Activated naive CD4-positive, alpha-beta T cell treated with anti-CD3 and anti-CD28 coated beads, Interleukin-2, amount 10 ng/mL, durations not matched to agents 7 days and 5 days (primary cell): ENCODE measurements at regions not wholly inside any gene's neighbourhood (a gene's known extent, or its start where the extent isn't known, plus 50 kb on each side); places are given as distances from the start of the nearest gene placed in this dataset.

Experiments used
- CTCF ChIA-PET: fragments of 350-600 bp; sonication (Branson Sonifier 250); formaldehyde crosslinking; loops from one replicate; lab custom pipeline; 2021; ENCODE audit warnings: antibody characterized with exemption; lab: Charles Lee
- DNase-seq: peaks from one replicate; pipeline ENCODE4 v3.0.0-alpha.2; 2020
- H3K27ac Mint-ChIP-seq: one replicate; pipeline ENCODE4 v1.8.0; 2021; ENCODE audit warnings: mild to moderate bottlenecking, moderate library complexity, mixed read lengths
- H3K27me3 Mint-ChIP-seq: one replicate; pipeline ENCODE4 v1.8.0; 2021; ENCODE audit warnings: mild to moderate bottlenecking, mixed read lengths
- H3K36me3 Mint-ChIP-seq: one replicate; pipeline ENCODE4 v1.8.0; 2021; ENCODE audit warnings: mixed read lengths
- H3K4me1 Mint-ChIP-seq: one replicate; pipeline ENCODE4 v1.8.0; 2021; ENCODE audit warnings: mixed read lengths
- H3K4me3 Mint-ChIP-seq: one replicate; pipeline ENCODE4 v1.8.0; 2021; ENCODE audit warnings: mild to moderate bottlenecking, moderate library complexity, mixed read lengths
- H3K9me3 Mint-ChIP-seq: one replicate; pipeline ENCODE4 v1.8.0; 2021; ENCODE audit warnings: mixed read lengths

GRCh38 chr17:51500454-51500853, 240.1 kb downstream of the UTP18 start:
- Mint-ChIP-seq H3K27me3 (peaks cover 6% of the 10 kb centered on the region), H3K4me3 (no peak overlapping the region), H3K27ac (no peak overlapping the region), H3K4me1 (no peaks in the 10 kb centered on the region), H3K36me3 (no peaks in the 10 kb centered on the region), H3K9me3 (no peaks in the 10 kb centered on the region)
- no peak for DNase-seq
- CTCF ChIA-PET = no interaction called here

DNA sequence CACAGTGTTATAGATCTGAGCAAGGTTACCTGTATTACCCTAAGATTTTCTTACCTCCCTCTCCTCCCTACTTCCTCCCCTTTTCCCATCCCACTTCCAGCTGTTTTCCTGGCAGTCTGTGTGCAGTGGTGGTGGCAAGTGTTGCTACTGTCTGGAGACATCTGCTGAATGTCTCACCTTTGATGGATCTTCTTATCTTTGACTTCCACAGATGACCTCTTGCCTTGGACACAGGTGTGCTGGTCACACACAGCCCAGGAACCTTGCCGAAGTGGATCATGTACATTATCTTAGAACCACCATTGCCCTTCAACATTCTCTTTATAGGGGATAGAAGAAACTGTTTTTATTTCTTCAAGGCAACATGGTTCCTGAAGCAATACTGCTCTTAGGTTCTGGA, 245.1 kb downstream of the UTP18 start:
- peaks cover 8% of the 10 kb centered on the region for H3K27me3 Mint-ChIP-seq
- no peak for DNase-seq
- no peaks in the 10 kb centered on the region for H3K9me3 Mint-ChIP-seq
- no peaks in the 10 kb centered on the region for H3K36me3 Mint-ChIP-seq
- CTCF ChIA-PET = interaction anchor here (0.6 to 1.1 kb wide), 2 partner anchors 43 to 134 kb away, joined by 3 to 4 read pairs; no protein-coding TSS in a partner anchor
- no peaks in the 10 kb centered on the region for H3K4me1 Mint-ChIP-seq
- no peak overlapping the region for H3K27ac Mint-ChIP-seq
- H3K4me3 Mint-ChIP-seq = no peak overlapping the region

DNA sequence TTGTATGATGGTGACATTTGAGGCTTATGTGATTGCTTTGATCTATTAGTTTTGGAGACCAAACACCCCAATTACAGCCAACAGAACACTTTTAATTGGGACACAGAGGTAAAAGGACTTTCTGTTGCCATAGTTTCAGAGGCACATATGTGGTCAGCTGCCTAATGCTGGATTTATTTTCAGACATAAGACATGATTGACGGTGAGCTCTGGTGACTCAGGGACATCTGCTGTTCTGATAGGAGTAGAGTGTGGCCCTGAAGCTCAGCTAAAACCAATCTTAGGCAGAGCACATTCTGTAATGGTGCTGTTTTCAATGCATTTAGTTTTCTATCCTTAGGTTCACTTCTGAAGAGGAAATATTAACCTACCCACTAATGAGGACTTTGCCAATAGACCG, 247.1 kb downstream of the UTP18 start:
- Mint-ChIP-seq H3K36me3 (no peaks in the 10 kb centered on the region), H3K4me3 (no peak overlapping the region), H3K9me3 (no peaks in the 10 kb centered on the region), H3K27ac (no peak overlapping the region), H3K4me1 (no peaks in the 10 kb centered on the region), H3K27me3 (peaks cover 8% of the 10 kb centered on the region)
- CTCF ChIA-PET = no interaction called here
- no peak for DNase-seq

DNA sequence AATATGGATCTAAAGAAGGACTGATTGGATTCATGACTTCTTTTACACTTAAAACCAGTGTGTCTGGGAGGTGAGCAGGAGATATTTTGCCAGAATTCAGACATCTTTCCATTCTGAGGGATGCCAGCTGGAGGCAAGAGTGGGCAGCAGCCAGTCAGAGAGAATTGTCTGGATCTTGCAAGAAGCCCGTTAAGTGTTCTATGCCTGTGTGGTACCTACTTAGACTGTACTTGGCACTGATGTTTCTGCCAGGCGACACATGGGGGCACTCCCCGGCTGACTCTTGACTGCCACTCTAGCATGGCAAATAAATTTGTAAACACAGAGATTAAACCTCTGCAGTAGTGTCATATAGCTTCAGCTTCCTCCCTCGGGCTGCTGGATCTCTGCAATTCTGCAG, 247.7 kb downstream of the UTP18 start:
- Mint-ChIP-seq H3K4me1 (no peaks in the 10 kb centered on the region), H3K36me3 (no peaks in the 10 kb centered on the region), H3K9me3 (no peaks in the 10 kb centered on the region)

GRCh38 chr17:51510940-51511339, 250.6 kb downstream of the UTP18 start:
- H3K27me3 Mint-ChIP-seq = peaks cover 2% of the 10 kb centered on the region
- H3K27ac Mint-ChIP-seq = no peak overlapping the region
- H3K36me3 Mint-ChIP-seq = no peaks in the 10 kb centered on the region
- no peaks in the 10 kb centered on the region for H3K9me3 Mint-ChIP-seq
- H3K4me1 Mint-ChIP-seq = no peaks in the 10 kb centered on the region
- DNase-seq = no peak
- CTCF ChIA-PET = no interaction called here
- H3K4me3 Mint-ChIP-seq = no peak overlapping the region

More for the DNA sequence above, 247.7 kb downstream of the UTP18 start:
- Mint-ChIP-seq H3K27ac (no peak overlapping the region), H3K4me3 (no peak overlapping the region), H3K27me3 (peaks cover 8% of the 10 kb centered on the region)
- no peak for DNase-seq
- CTCF ChIA-PET = no interaction called here

- Mint-ChIP-seq H3K36me3 (no peaks in the 10 kb centered on the region), H3K4me3 (no peak overlapping the region), H3K4me1 (no peaks in the 10 kb centered on the region), H3K27ac (no peak overlapping the region), H3K9me3 (no peaks in the 10 kb centered on the region), H3K27me3 (no peaks in the 10 kb centered on the region)
- DNase-seq = no peak
- CTCF ChIA-PET = no interaction called here
Measured at GRCh38 chr17:51512220-51512907, 252.0 kb downstream of the UTP18 start.

DNA sequence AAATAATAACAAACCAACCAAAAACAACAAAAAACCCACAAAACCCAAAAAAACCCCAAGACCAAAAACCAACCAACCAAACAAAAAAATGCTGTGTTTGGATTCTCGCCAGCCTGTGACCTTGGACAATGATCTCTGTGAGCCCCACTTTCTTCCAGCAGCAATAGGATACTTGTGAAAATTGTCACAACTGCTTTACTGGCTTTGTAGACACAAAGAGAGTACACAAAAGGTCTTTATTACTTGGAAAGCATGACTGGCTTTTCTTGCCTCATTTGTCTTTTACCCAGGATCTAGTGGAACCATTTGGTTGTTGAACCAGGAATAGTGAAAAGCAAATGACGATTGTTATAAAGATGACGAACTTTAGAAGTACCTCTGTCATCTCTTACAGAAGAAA, 256.6 kb downstream of the UTP18 start:
- H3K27me3 Mint-ChIP-seq = peaks cover 8% of the 10 kb centered on the region
- no peaks in the 10 kb centered on the region for H3K9me3 Mint-ChIP-seq
- H3K4me3 Mint-ChIP-seq = no peak overlapping the region
- no peak overlapping the region for H3K27ac Mint-ChIP-seq
- H3K36me3 Mint-ChIP-seq = no peaks in the 10 kb centered on the region
- CTCF ChIA-PET = no interaction called here
- H3K4me1 Mint-ChIP-seq = no peaks in the 10 kb centered on the region
- no peak for DNase-seq

DNA sequence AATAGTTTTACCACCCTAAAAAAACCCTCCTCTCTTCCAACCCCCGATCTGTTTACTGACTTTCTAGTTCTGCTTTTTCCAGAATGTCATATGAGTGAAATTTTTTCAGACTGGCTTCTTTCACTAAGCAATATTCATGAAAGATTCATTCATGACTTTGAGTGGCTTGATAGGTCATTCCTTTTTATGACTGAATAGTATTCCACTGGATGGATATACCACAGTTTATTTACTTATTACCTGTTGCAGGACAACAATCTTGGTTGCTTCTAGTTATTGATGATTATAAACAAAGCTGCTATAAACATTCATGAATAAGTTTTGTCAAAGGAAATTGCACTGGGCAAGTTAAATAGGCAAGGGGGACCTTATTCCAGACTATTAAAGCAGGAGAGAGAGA, 264.2 kb downstream of the UTP18 start:
- Mint-ChIP-seq H3K36me3 (no peaks in the 10 kb centered on the region), H3K9me3 (no peaks in the 10 kb centered on the region), H3K4me1 (no peaks in the 10 kb centered on the region), H3K4me3 (no peak overlapping the region), H3K27me3 (peaks cover 15% of the 10 kb centered on the region), H3K27ac (no peak overlapping the region)
- CTCF ChIA-PET = no interaction called here
- no peak for DNase-seq

GRCh38 chr17:51526507-51526906, 266.2 kb downstream of the UTP18 start:
- no peaks in the 10 kb centered on the region for H3K9me3 Mint-ChIP-seq
- H3K4me3 Mint-ChIP-seq = no peak overlapping the region
- no peak for DNase-seq
- no peak overlapping the region for H3K27ac Mint-ChIP-seq
- CTCF ChIA-PET = no interaction called here
- H3K4me1 Mint-ChIP-seq = no peaks in the 10 kb centered on the region
- no peaks in the 10 kb centered on the region for H3K36me3 Mint-ChIP-seq
- peaks cover 15% of the 10 kb centered on the region for H3K27me3 Mint-ChIP-seq

GRCh38 chr17:51527225-51527982, 267.1 kb downstream of the UTP18 start:
- Mint-ChIP-seq H3K27me3 (peaks cover 9% of the 10 kb centered on the region), H3K4me1 (no peaks in the 10 kb centered on the region), H3K9me3 (no peaks in the 10 kb centered on the region), H3K4me3 (no peak overlapping the region), H3K36me3 (no peaks in the 10 kb centered on the region), H3K27ac (no peak overlapping the region)
- DNase-seq = no peak
- CTCF ChIA-PET = interaction anchor here (1.0 kb wide), 1 partner anchor 70 kb away, joined by 3 read pairs; no protein-coding TSS in a partner anchor

GRCh38 chr17:51528111-51528510, 267.8 kb downstream of the UTP18 start:
- Mint-ChIP-seq H3K4me3 (no peak overlapping the region), H3K27me3 (peaks cover 8% of the 10 kb centered on the region), H3K9me3 (no peaks in the 10 kb centered on the region), H3K27ac (no peak overlapping the region), H3K4me1 (no peaks in the 10 kb centered on the region), H3K36me3 (no peaks in the 10 kb centered on the region)
- CTCF ChIA-PET = no interaction called here
- DNase-seq = no peak

DNA sequence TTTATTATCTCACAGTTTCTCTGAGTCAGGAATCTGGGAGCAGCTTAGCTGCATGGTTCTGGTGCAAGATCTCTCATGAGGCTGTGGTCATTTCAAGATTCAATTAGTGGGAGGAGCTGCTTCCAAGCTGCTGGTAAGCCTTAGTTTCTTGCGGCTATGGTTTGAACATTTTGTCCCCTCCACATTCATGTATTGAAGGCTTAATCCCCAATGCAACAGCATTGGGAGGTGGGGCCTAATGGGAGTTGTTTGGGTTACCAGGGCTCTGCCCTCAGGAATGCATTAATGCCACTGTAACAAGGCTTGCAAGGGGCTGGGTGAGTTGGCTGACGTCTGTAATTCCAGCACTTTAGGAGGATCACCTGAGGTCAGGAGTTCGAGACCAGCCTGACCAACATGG, 272.9 kb downstream of the UTP18 start:
- no peaks in the 10 kb centered on the region for H3K9me3 Mint-ChIP-seq
- H3K4me3 Mint-ChIP-seq = no peak overlapping the region
- no peak overlapping the region for H3K27ac Mint-ChIP-seq
- peaks cover under 1% of the 10 kb centered on the region for H3K27me3 Mint-ChIP-seq
- H3K36me3 Mint-ChIP-seq = no peaks in the 10 kb centered on the region
- H3K4me1 Mint-ChIP-seq = no peaks in the 10 kb centered on the region
- DNase-seq = no peak
- CTCF ChIA-PET = interaction anchor here (1.8 to 8.1 kb wide), 2 partner anchors 163 to 235 kb away, joined by 6 to 90 read pairs; no protein-coding TSS in a partner anchor

DNA sequence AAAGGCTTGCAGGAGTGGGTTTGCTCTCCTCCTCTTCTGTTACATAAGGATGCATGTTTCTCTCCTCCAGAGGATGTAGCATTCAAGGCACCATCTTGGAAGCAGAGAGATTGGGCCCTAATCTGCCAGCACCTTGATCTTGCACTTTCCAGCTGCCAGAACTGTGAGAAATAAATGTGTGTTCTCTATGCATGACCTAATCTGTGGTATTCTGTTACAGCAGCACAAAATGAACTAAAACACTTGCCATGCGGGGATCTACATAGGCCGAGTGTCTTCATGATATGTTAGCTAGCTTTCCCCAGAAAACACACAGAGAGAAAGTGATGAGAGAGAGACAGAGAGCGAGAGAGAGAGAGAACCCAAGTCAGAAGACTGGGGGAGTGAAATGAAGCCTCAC, 273.5 kb downstream of the UTP18 start:
- Mint-ChIP-seq H3K27me3 (no peaks in the 10 kb centered on the region), H3K4me3 (no peak overlapping the region), H3K9me3 (no peaks in the 10 kb centered on the region), H3K27ac (no peak overlapping the region), H3K4me1 (no peaks in the 10 kb centered on the region), H3K36me3 (no peaks in the 10 kb centered on the region)
- CTCF ChIA-PET = interaction anchor here (8.1 kb wide), 1 partner anchor 163 kb away, joined by 90 read pairs; no protein-coding TSS in a partner anchor
- DNase-seq = no peak

DNA sequence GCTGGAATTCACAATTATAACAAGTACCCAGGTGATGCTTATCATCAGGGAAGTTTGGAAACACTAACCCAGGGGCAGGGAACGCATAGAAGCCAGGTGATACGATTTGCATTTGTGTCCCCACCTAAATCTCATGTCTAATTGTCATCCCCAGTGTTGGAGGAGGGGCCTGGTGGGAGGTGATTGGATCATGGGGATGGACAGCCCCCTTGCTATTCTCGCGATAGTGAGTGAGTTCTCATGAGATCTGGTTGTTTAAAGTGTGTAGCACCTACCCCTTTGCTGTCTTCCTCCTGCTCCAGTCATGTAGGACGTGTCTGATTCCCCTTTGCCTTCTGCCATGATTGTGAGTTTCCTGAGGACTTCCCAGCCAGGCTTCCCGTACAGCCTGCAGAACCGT, 276.3 kb downstream of the UTP18 start:
- CTCF ChIA-PET = interaction anchor here (2.0 to 8.1 kb wide), 4 partner anchors 157 to 238 kb away, joined by 6 to 90 read pairs (median 10); no protein-coding TSS in a partner anchor
- Mint-ChIP-seq H3K9me3 (no peaks in the 10 kb centered on the region), H3K4me3 (no peak overlapping the region), H3K27ac (no peak overlapping the region), H3K4me1 (peaks cover 17% of the 10 kb centered on the region), H3K27me3 (no peaks in the 10 kb centered on the region), H3K36me3 (no peaks in the 10 kb centered on the region)
- DNase-seq = no peak
